NB4 (cell line): ENCODE measurements at regions not wholly inside any gene's neighbourhood (a gene's known extent, or its start where the extent isn't known, plus 50 kb on each side); places are given as distances from the start of the nearest gene placed in this dataset.

Source experiments
- CTCF ChIP-seq: IDR thresholded peaks from one replicate; pipeline ENCODE4 v1.5.1; 2012; ENCODE audit warnings: low read depth, low read length
- POLR2A ChIP-seq: IDR thresholded peaks from 2 replicates; pipeline ENCODE4 v1.6.1; 2011; ENCODE audit warnings: mild to moderate bottlenecking; ENCODE audit not compliant: insufficient read length; ENCODE audit errors: extremely low read depth

DNA sequence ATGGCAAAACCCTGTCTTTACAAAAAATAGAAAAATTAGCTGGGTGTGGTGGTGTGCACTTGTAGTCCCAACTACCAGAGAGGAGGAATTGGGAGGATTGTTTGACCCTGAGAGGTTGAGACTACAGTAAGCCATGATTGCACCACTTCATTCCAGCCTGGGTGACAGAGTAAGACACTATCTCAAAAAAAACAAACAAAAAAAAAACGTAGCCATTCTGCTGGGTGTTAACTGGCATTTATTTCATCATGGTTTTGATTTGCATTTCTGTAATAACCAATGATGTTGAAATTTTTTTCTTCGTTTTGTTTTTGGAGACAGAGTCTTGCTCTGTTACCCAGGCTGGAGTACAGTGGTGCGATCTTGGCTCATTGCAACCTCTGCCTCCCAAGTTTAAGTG, 63.3 kb downstream of the RPLP1 start:
- TF ChIP-seq CTCF (no peak), POLR2A (no peak)
